Kidney epithelial cell (primary cell): ENCODE measurements at regions not wholly inside any gene's neighbourhood (a gene's known extent, or its start where the extent isn't known, plus 50 kb on each side); places are given as distances from the start of the nearest gene placed in this dataset.
"Not testable (repeated sequence)": the region's sequence is repeated elsewhere in the genome, so short reads cannot be mapped to it uniquely, and the experiment has no call there.

Experiments
- DNase-seq: peaks from one replicate; pipeline ENCODE4 v3.0.0-alpha.2; 2010; ENCODE audit warnings: low read depth
- H3K27me3 ChIP-seq: 2 replicates; pipeline ENCODE4 v1.6.0; 2011; ENCODE audit warnings: low read length; ENCODE audit not compliant: control insufficient read depth, insufficient read depth
- H3K36me3 ChIP-seq: 2 replicates; pipeline ENCODE4 v1.5.1; 2011; ENCODE audit warnings: low read length; ENCODE audit not compliant: control insufficient read depth, insufficient read depth
- H3K4me3 ChIP-seq: 2 replicates; pipeline ENCODE4 v1.5.1; 2011; ENCODE audit warnings: low read depth, mild to moderate bottlenecking, control low read depth, low read length
- TF ChIP-seq, protein P1 (sequence below): IDR thresholded peaks from 2 replicates; pipeline ENCODE4 v1.5.1; 2011; ENCODE audit warnings: mild to moderate bottlenecking, moderate library complexity, low read length, control low read depth, inconsistent platforms; ENCODE audit not compliant: insufficient read depth, poor library complexity, severe bottlenecking

DNA sequence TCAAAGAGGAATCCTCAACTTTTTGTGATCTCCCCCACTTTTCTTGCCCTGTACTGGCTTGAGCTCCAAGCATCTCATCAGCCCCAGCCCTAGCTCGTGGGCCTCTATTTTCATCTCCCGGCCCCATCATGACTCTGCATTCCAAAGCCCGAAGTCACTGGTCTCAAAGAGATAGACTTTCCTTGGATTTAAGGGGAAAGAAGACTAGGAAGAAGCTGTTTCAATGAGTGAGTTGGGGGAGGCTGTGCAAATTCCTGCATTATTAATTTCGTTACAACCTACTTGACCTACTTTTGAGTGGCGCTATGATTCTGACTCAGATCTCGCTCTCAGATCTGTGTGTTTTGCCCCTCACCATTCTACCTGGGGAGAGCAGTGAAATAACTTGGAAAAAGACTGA lies 266.6 kb upstream of the TBL1XR1 start:
- Histone ChIP-seq H3K27me3 (no peaks in the 10 kb centered on the region), H3K4me3 (no peak overlapping the region), H3K36me3 (no peaks in the 10 kb centered on the region)
- TF ChIP-seq, protein P1, sequence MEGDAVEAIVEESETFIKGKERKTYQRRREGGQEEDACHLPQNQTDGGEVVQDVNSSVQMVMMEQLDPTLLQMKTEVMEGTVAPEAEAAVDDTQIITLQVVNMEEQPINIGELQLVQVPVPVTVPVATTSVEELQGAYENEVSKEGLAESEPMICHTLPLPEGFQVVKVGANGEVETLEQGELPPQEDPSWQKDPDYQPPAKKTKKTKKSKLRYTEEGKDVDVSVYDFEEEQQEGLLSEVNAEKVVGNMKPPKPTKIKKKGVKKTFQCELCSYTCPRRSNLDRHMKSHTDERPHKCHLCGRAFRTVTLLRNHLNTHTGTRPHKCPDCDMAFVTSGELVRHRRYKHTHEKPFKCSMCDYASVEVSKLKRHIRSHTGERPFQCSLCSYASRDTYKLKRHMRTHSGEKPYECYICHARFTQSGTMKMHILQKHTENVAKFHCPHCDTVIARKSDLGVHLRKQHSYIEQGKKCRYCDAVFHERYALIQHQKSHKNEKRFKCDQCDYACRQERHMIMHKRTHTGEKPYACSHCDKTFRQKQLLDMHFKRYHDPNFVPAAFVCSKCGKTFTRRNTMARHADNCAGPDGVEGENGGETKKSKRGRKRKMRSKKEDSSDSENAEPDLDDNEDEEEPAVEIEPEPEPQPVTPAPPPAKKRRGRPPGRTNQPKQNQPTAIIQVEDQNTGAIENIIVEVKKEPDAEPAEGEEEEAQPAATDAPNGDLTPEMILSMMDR = no peak
- no peak for DNase-seq

DNA sequence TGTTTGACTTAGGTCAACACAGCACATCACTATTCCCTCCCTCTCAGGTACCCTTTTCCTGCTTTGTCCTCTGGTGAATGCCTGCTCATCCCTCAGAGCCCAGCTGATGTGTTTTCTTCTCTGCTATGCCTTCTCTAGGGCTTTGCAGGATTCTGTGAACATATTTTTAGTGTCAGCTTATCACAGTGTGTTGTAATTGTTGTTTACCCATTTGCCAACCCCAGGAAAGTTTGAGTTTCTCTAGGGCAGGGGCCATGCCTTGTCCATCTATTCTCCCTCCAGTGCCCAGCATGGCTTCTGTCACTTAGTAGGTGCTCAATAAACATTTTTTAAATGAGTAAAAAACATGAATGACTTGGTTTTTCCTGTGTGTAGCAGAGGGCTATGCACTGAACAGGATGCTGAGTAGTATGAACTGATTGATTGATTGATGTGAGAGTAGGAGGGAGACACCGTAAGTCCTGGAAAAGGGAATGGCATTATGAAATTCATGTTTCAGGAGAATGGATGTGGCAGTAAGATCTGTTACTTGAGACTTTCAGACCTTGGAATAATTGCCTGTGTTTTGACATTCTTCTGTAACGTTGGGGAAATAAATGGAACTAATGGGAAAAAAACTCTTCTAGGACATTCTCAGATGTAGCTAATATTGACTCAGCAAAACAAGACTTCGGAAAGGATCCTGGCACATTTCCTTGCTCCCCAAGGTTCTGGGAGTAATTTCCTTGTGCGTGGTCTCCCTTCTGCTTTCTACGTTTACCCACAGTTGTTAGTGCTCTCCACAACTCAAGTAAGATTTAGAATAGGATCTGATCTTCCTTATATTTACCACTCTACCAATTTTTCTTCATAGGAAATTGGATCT lies 267.3 kb upstream of the TBL1XR1 start:
- no peaks in the 10 kb centered on the region for H3K36me3 ChIP-seq
- DNase-seq = no peak
- no peak overlapping the region for H3K4me3 ChIP-seq
- TF ChIP-seq, protein P1 = no peak
- no peaks in the 10 kb centered on the region for H3K27me3 ChIP-seq

DNA sequence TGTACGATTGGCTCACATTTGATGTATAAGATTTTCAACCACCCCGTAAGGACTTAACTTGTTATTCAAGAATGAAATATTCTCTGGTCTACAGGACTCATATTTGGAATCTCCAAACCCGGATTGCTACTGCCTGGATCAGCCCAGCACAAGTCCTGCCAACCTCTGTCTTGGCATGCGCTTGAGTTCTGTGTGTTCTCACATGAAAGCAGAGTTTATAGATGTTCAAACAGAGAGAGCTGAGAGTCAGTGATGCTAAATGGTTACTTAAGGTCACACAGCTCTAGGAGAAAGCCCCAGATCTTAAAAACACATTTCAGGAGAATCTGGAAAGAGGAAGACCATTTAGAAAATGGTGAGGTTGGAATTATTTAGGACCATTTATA lies 268.0 kb upstream of the TBL1XR1 start:
- DNase-seq = no peak
- TF ChIP-seq, protein P1 = no peak
- H3K4me3 ChIP-seq = no peak overlapping the region
- no peaks in the 10 kb centered on the region for H3K36me3 ChIP-seq
- H3K27me3 ChIP-seq = no peaks in the 10 kb centered on the region

DNA sequence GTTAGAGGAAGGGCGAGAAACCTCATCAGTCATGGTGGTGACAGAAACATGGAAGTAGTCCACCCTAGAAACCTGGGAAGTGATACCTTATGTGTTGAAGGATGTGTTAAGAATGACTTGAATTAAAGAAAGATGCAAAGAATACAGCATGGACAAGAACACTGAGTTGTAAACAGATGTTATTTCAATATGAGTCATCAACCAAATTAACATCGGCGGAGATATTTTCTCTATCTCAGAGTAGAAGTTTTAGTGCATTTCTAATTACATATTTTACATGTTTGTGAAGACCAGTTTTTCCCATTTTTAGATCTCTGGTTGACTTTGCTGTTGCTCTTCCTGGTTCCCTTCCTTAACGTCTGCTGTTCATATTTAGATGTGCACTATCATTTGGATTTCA lies 268.8 kb upstream of the TBL1XR1 start:
- no peak for DNase-seq
- H3K27me3 ChIP-seq = no peaks in the 10 kb centered on the region
- TF ChIP-seq, protein P1 = no peak
- H3K4me3 ChIP-seq = no peak overlapping the region
- H3K36me3 ChIP-seq = no peaks in the 10 kb centered on the region

DNA sequence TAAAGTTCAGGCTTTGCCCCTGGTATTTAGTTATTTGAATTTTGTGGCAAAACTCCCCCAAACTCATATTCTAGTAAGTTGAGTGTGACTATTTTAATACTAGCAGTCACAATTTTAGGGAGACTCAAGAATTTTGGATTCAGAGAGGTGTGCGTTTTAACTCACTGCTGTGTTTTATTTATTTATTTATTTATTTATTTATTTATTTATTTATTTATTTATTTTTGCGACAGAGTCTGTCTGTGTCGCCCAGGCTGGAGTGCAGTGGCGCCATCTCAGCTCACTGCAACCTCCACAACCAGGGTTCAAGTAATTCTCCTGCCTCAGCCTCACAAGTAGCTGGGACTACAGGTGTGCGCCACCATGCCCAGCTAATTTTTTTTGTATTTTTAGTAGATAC lies 269.3 kb upstream of the TBL1XR1 start:
- H3K36me3 ChIP-seq, DNase-seq, H3K4me3 ChIP-seq, H3K27me3 ChIP-seq: not testable (repeated sequence)

DNA sequence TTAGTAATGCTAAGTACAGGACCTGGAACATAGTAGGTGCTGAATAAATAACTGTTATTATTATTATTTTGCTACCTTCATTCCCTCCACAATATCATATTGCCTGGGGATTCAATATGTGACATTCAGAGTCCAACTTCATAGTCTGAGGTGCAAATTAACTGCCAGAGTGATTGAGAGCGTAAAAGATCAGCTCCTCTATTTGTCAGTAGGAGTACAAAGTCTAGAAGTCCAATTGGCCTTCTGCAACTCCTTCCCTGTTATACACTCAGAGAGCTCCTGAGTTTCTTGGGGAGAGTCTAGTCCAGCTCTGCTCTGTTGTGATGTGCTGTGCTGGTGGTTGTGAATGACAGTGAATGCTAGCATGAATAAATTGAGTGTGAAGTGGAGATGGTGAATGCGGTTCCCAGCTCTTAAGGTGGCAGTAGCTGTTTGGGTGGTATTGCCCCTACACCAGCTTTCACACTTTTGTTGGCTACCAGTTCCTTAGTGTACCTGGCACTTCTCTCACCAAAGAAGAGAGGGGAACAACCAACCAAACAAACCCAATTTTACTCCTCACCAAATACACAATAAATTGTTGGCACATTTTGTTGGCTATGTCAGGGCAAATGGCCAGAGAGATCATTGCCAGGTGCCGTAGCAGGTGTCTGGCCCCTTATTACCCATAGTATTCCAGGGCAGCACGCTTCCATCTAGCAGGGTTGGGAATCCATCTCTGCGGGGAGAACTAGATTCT lies 270.1 kb upstream of the TBL1XR1 start:
- no peak overlapping the region for H3K4me3 ChIP-seq
- no peak for DNase-seq
- no peaks in the 10 kb centered on the region for H3K27me3 ChIP-seq
- H3K36me3 ChIP-seq = no peaks in the 10 kb centered on the region
- TF ChIP-seq, protein P1 = no peak
